ENCODE measurements at regions not wholly inside any gene's neighbourhood (a gene's known extent, or its start where the extent isn't known, plus 50 kb on each side); places are given as distances from the start of the nearest gene placed in this dataset.

DNA sequence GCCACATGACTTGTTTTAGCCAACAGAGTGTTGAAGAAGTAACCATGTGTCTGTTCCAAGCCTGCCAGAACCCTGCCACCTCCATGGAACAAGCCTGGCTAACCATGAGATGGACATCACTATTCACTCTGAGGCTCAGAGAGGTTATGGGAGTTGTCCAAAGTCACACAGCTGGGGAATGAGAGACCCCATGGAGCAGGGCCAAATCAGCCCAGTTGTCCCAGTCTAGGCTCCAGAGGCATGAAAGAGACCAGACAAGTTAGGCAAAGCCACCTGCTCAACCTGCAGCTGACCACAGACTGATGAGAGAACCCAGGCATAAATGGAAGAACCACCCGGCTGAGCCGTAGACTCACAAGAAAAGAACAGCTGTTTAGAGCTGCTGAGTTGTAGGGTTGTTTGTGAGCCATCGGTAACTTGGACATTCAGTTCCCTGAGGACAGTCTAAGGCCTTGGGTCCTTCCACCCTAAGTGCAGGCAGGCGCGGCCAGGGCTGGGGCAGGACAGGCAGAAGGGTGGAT lies 74.7 kb upstream of the PHF21B start:
- no peak overlapping the region for H3K9ac ChIP-seq (ENCODE audit: low read length)

GRCh38 chr22:45087802-45088201 lies 75.9 kb upstream of the NUP50 start:
- H3K4me2 ChIP-seq (ENCODE audit: low read length) = no peak overlapping the region
- no peak for DNase-seq
- no peaks in the 10 kb centered on the region for H3K27me3 ChIP-seq (ENCODE audit: low read length)
- ChIA-PET CTCF (interaction anchor here (0.6 kb wide), 1 partner anchor 325 kb away, joined by 3 read pairs; no protein-coding TSS in a partner anchor), POLR2A (ENCODE audit: unreplicated experiment) (no interaction called here)
- H3K79me2 ChIP-seq (ENCODE audit: low read length) = no peaks in the 10 kb centered on the region
- H3K4me3 ChIP-seq (ENCODE audit: low read length) = no peak overlapping the region
- H2AFZ ChIP-seq (ENCODE audit: low read length) = no peak overlapping the region
- H3K9me3 ChIP-seq (ENCODE audit: low read length) = no peaks in the 10 kb centered on the region
- no peaks in the 10 kb centered on the region for H3K36me3 ChIP-seq (ENCODE audit: low read depth, low read length)
- intact Hi-C loops (cut with micrococcal nuclease) = no loop called here
- no peaks in the 10 kb centered on the region for H4K20me1 ChIP-seq (ENCODE audit: low read length)
- no TSS peak for BruUV-seq (replicated peaks)
- no peaks in the 10 kb centered on the region for H3F3A ChIP-seq (ENCODE audit: low read length, unreplicated experiment)
- no peak for TF ChIP-seq EZH2 (IDR thresholded peaks at IDR 0.05; ENCODE audit: low read length, unreplicated experiment)
- no peak for TF ChIP-seq CTCF (conservative IDR thresholded peaks at IDR 0.05; ENCODE audit: low read depth, low read length)
- TF ChIP-seq EZH2phosphoT487 (IDR thresholded peaks at IDR 0.05; ENCODE audit: borderline replicate concordance, low read length) = no peak
- H3K27ac ChIP-seq (ENCODE audit: low read length) = no peak overlapping the region
- H3K9ac ChIP-seq (ENCODE audit: low read length) = no peak overlapping the region
- H3K9me2 ChIP-seq (replicated peaks; ENCODE audit: low read length) = no peaks in the 10 kb centered on the region
- H3K4me1 ChIP-seq (ENCODE audit: insufficient read depth, low read length) = peaks cover 15% of the 10 kb centered on the region
- ATAC-seq = no peak

More for the DNA sequence above, 74.7 kb upstream of the PHF21B start:
- Histone ChIP-seq H3K4me1 (ENCODE audit: insufficient read depth, low read length) (peaks cover 15% of the 10 kb centered on the region), H2AFZ (ENCODE audit: low read length) (no peak overlapping the region), H3K79me2 (ENCODE audit: low read length) (no peaks in the 10 kb centered on the region), H3K4me3 (ENCODE audit: low read length) (no peak overlapping the region), H4K20me1 (ENCODE audit: low read length) (no peaks in the 10 kb centered on the region), H3F3A (ENCODE audit: low read length, unreplicated experiment) (no peaks in the 10 kb centered on the region), H3K9me3 (ENCODE audit: low read length) (no peaks in the 10 kb centered on the region), H3K4me2 (ENCODE audit: low read length) (peak overlapping the region; percentile 37), H3K36me3 (ENCODE audit: low read depth, low read length) (no peaks in the 10 kb centered on the region), H3K27me3 (ENCODE audit: low read length) (no peaks in the 10 kb centered on the region), H3K9me2 (replicated peaks; ENCODE audit: low read length) (no peaks in the 10 kb centered on the region), H3K27ac (ENCODE audit: low read length) (peak overlapping the region; percentile 51)
- CTCF ChIA-PET = no interaction called here
- POLR2A ChIA-PET (ENCODE audit: unreplicated experiment) = no interaction called here
- intact Hi-C loops (cut with micrococcal nuclease) = loop anchor here (5.0 kb wide), 2 partner anchors 107 to 262 kb away; no protein-coding TSS in a partner anchor
- TF ChIP-seq EZH2 (IDR thresholded peaks at IDR 0.05; ENCODE audit: low read length, unreplicated experiment) (no peak), CTCF (conservative IDR thresholded peaks at IDR 0.05; ENCODE audit: low read depth, low read length) (no peak), EZH2phosphoT487 (IDR thresholded peaks at IDR 0.05; ENCODE audit: borderline replicate concordance, low read length) (no peak)
- DNase-seq (no peak), ATAC-seq (no peak)
- BruUV-seq (replicated peaks) = no TSS peak

DNA sequence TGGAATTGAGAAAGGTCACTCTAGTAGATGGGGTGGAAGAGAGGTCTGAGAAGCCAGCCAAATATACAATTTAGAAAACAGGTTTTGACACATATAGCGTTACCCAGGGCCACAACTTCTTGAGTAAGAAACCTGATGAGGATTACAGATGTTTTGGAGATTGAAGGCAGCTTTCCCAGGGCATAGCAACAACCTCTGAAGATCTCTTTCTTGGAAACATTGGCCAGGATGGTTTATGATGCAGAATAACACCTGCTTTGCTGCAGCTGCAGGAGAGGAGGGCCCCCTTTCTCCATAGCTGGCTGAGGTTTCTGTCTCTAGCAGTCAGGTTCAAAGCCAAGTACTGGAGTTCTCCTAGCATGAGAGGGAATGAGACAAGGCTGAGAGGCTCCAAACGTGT lies 75.1 kb upstream of the NUP50 start:
- H3K4me2 ChIP-seq (ENCODE audit: low read length) = no peak overlapping the region
- H4K20me1 ChIP-seq (ENCODE audit: low read length) = no peaks in the 10 kb centered on the region
- DNase-seq (no peak), ATAC-seq (no peak)
- H2AFZ ChIP-seq (ENCODE audit: low read length) = no peak overlapping the region
- H3F3A ChIP-seq (ENCODE audit: low read length, unreplicated experiment) = no peaks in the 10 kb centered on the region
- no peaks in the 10 kb centered on the region for H3K27me3 ChIP-seq (ENCODE audit: low read length)
- no peak overlapping the region for H3K27ac ChIP-seq (ENCODE audit: low read length)
- ChIA-PET POLR2A (ENCODE audit: unreplicated experiment) (no interaction called here), CTCF (no interaction called here)
- no peaks in the 10 kb centered on the region for H3K9me3 ChIP-seq (ENCODE audit: low read length)
- TF ChIP-seq EZH2phosphoT487 (IDR thresholded peaks at IDR 0.05; ENCODE audit: borderline replicate concordance, low read length) (no peak), CTCF (conservative IDR thresholded peaks at IDR 0.05; ENCODE audit: low read depth, low read length) (no peak), EZH2 (IDR thresholded peaks at IDR 0.05; ENCODE audit: low read length, unreplicated experiment) (no peak)
- no peaks in the 10 kb centered on the region for H3K79me2 ChIP-seq (ENCODE audit: low read length)
- no peaks in the 10 kb centered on the region for H3K36me3 ChIP-seq (ENCODE audit: low read depth, low read length)
- intact Hi-C loops (cut with micrococcal nuclease) = no loop called here
- no peak overlapping the region for H3K9ac ChIP-seq (ENCODE audit: low read length)
- no peak overlapping the region for H3K4me3 ChIP-seq (ENCODE audit: low read length)
- H3K4me1 ChIP-seq (ENCODE audit: insufficient read depth, low read length) = peaks cover 10% of the 10 kb centered on the region
- BruUV-seq (replicated peaks) = no TSS peak
- no peaks in the 10 kb centered on the region for H3K9me2 ChIP-seq (replicated peaks; ENCODE audit: low read length)

All from PC-3 (cell line).